Hepatocyte (in vitro differentiated cells): ENCODE measurements at regions not wholly inside any gene's neighbourhood (a gene's known extent, or its start where the extent isn't known, plus 50 kb on each side); places are given as distances from the start of the nearest gene placed in this dataset.

Experiments
- EZH2phosphoT487 ChIP-seq: fragments of 200-600 bp; sonication (generic); IDR thresholded peaks from one replicate; pipeline ENCODE4 v1.6.1; 2018; ENCODE audit warnings: antibody characterized with exemption, mild to moderate bottlenecking, low read depth, moderate library complexity; ENCODE audit not compliant: unreplicated experiment, severe bottlenecking
- TF ChIP-seq, protein P1 (sequence below): fragments of 200-600 bp; sonication (generic); IDR thresholded peaks from 2 replicates; pipeline ENCODE4 v1.5.1; 2016; ENCODE audit warnings: antibody characterized with exemption, mild to moderate bottlenecking; ENCODE audit not compliant: poor library complexity

DNA sequence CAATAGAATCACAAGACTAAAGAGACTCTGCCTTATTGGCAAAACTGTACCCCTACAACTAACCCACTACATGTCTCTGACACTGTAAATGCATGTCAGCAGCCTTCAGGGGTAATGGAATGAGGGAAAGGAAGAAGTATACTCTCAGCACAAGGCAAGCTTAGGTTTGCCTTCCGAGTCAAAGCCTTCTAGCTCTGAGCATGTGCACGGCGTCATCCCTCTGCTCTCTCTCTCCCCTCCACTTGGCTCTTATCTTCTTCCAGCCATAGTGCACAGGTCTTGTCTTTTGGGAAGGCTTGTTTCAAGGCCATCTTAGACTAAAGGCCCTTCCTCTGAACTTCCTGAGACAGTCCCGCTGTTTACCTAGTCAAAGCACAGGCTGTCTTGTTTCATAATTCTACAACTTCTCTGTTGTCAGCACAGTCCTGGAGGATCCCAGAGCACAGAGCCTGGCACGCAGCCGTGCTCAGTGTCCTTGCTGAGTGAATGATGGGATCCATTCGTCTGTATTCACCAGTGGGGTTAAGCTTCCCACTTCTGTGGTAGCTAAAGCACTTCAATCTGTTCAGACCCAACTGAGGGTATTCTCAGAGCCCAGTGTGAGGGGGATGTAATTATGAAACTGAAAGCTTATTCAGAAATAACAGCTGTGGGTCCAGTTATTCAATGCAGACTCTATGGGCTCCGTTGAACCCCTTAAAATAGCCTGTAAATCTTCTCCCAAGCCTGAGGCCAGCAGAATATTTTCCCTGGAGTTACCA lies 166.5 kb upstream of the PLD5 start:
- TF ChIP-seq, protein P1, sequence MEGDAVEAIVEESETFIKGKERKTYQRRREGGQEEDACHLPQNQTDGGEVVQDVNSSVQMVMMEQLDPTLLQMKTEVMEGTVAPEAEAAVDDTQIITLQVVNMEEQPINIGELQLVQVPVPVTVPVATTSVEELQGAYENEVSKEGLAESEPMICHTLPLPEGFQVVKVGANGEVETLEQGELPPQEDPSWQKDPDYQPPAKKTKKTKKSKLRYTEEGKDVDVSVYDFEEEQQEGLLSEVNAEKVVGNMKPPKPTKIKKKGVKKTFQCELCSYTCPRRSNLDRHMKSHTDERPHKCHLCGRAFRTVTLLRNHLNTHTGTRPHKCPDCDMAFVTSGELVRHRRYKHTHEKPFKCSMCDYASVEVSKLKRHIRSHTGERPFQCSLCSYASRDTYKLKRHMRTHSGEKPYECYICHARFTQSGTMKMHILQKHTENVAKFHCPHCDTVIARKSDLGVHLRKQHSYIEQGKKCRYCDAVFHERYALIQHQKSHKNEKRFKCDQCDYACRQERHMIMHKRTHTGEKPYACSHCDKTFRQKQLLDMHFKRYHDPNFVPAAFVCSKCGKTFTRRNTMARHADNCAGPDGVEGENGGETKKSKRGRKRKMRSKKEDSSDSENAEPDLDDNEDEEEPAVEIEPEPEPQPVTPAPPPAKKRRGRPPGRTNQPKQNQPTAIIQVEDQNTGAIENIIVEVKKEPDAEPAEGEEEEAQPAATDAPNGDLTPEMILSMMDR: no peak
- no peak for TF ChIP-seq EZH2phosphoT487
